GM23248 (cell line): ENCODE measurements at regions not wholly inside any gene's neighbourhood (a gene's known extent, or its start where the extent isn't known, plus 50 kb on each side); places are given as distances from the start of the nearest gene placed in this dataset.
"Not testable (repeated sequence)": the region's sequence is repeated elsewhere in the genome, so short reads cannot be mapped to it uniquely, and the experiment has no call there.

ENCODE experiments used
- DNase-seq: peaks from one replicate; pipeline ENCODE4 v3.0.0-alpha.2; 2015
- H2AFZ ChIP-seq: fragments of 200-600 bp; sonication (generic); 2 replicates; pipeline ENCODE4 v1.6.1; 2016; ENCODE audit warnings: antibody characterized with exemption
- H3F3A ChIP-seq: fragments of 200-600 bp; sonication (generic); 2 replicates; pipeline ENCODE4 v1.6.1; 2016; ENCODE audit warnings: mild to moderate bottlenecking, antibody characterized with exemption, mixed run types; ENCODE audit not compliant: insufficient read depth
- H3K27ac ChIP-seq: fragments of 200-600 bp; sonication (generic); 2 replicates; pipeline ENCODE4 v1.5.1; 2016; ENCODE audit warnings: mild to moderate bottlenecking
- H3K27me3 ChIP-seq: fragments of 200-600 bp; sonication (generic); replicated peaks from 2 replicates; pipeline ENCODE4 v1.6.1; 2016; ENCODE audit warnings: mild to moderate bottlenecking; ENCODE audit not compliant: insufficient read depth
- H3K36me3 ChIP-seq: fragments of 200-600 bp; sonication (generic); 2 replicates; pipeline ENCODE4 v1.6.1; 2016; ENCODE audit warnings: low read depth, mild to moderate bottlenecking
- H3K4me1 ChIP-seq: fragments of 200-600 bp; sonication (generic); 2 replicates; pipeline ENCODE4 v1.6.1; 2016; ENCODE audit warnings: mild to moderate bottlenecking; ENCODE audit not compliant: insufficient read depth
- H3K4me2 ChIP-seq: fragments of 200-600 bp; sonication (generic); one replicate; pipeline ENCODE4 v1.6.1; 2016; ENCODE audit warnings: mild to moderate bottlenecking; ENCODE audit not compliant: unreplicated experiment
- H3K4me3 ChIP-seq: fragments of 200-600 bp; sonication (generic); 2 replicates; pipeline ENCODE4 v1.5.1; 2016; ENCODE audit warnings: mild to moderate bottlenecking
- H3K79me2 ChIP-seq: fragments of 200-600 bp; sonication (generic); 2 replicates; pipeline ENCODE4 v1.6.1; 2016; ENCODE audit warnings: mild to moderate bottlenecking; ENCODE audit not compliant: insufficient read depth
- H3K9ac ChIP-seq: fragments of 200-600 bp; sonication (generic); 2 replicates; pipeline ENCODE4 v1.6.1; 2016; ENCODE audit warnings: mild to moderate bottlenecking
- H3K9me2 ChIP-seq: fragments of 200-600 bp; sonication (generic); 2 replicates; pipeline ENCODE4 v1.6.1; 2016; ENCODE audit warnings: mixed run types, mild to moderate bottlenecking, moderate library complexity; ENCODE audit not compliant: insufficient read depth
- H3K9me3 ChIP-seq: fragments of 200-600 bp; sonication (generic); one replicate; pipeline ENCODE4 v1.6.1; 2017; ENCODE audit warnings: low read depth
- H4K20me1 ChIP-seq: fragments of 200-600 bp; sonication (generic); 2 replicates; pipeline ENCODE4 v1.6.0; 2016; ENCODE audit not compliant: insufficient read depth
- EZH2 ChIP-seq: fragments of 200-600 bp; sonication (generic); IDR thresholded peaks from 2 replicates; pipeline ENCODE4 v1.6.1; 2018; ENCODE audit warnings: antibody characterized with exemption, mild to moderate bottlenecking; ENCODE audit not compliant: insufficient read depth, poor library complexity, severe bottlenecking
- EZH2phosphoT487 ChIP-seq: fragments of 200-600 bp; sonication (generic); IDR thresholded peaks from 2 replicates; pipeline ENCODE4 v1.6.1; 2018; ENCODE audit warnings: antibody characterized with exemption, moderate library complexity, mild to moderate bottlenecking, low read depth; ENCODE audit not compliant: insufficient read depth
- WGBS, 2 experiments: methylation state at CpG; one replicate each; pipeline ENCODE4 v1.1.6; 2015 to 2017; ENCODE audit warnings: low lambda C conversion rate in 2 of 2, low coverage in 1 of 2; ENCODE audit errors: missing lambda C conversion rate in 2 of 2; 5-methylcytosine and 5-hydroxymethylcytosine counted together
- in situ Hi-C: fragments of 300-500 bp; cut with MboI; formaldehyde crosslinking; loops from 2 replicates; pipeline ENCODE4 v1.15.0; 2020

- no peak for TF ChIP-seq EZH2
- TF ChIP-seq EZH2phosphoT487 = no peak
- no peak overlapping the region for H3K9ac ChIP-seq
- 2 to 9% methylated on average over 2 of the region's 2 CpGs for WGBS, 2 experiments
- no peaks in the 10 kb centered on the region for H3F3A ChIP-seq
- H3K27me3 ChIP-seq = no peaks in the 10 kb centered on the region
- no peaks in the 10 kb centered on the region for H3K9me2 ChIP-seq
- no peaks in the 10 kb centered on the region for H4K20me1 ChIP-seq
- no peak overlapping the region for H3K4me3 ChIP-seq
- in situ Hi-C loops = no loop called here
- H3K79me2 ChIP-seq = no peaks in the 10 kb centered on the region
- no peak overlapping the region for H3K27ac ChIP-seq
- no peak overlapping the region for H2AFZ ChIP-seq
- H3K36me3 ChIP-seq = no peaks in the 10 kb centered on the region
- no peaks in the 10 kb centered on the region for H3K9me3 ChIP-seq
- no peak overlapping the region for H3K4me2 ChIP-seq
- no peaks in the 10 kb centered on the region for H3K4me1 ChIP-seq
- DNase-seq = no peak
These were observed 70.4 kb downstream of the TDRD15 start for GRCh38 chr2:21194147-21194546.

- H3K79me2 ChIP-seq = no peaks in the 10 kb centered on the region
- DNase-seq = no peak
- no peaks in the 10 kb centered on the region for H3K9me2 ChIP-seq
- H3K4me3 ChIP-seq = no peak overlapping the region
- no peaks in the 10 kb centered on the region for H4K20me1 ChIP-seq
- no peaks in the 10 kb centered on the region for H3K27me3 ChIP-seq
- H3K4me2 ChIP-seq = no peak overlapping the region
- no peak overlapping the region for H3K9ac ChIP-seq
- H3K9me3 ChIP-seq = no peaks in the 10 kb centered on the region
- H2AFZ ChIP-seq = no peak overlapping the region
- in situ Hi-C loops = no loop called here
- 39 to 56% methylated on average over 2 of the region's 2 CpGs for WGBS, 2 experiments
- H3K36me3 ChIP-seq = no peaks in the 10 kb centered on the region
- TF ChIP-seq EZH2phosphoT487 = no peak
- H3K27ac ChIP-seq = no peak overlapping the region
- H3F3A ChIP-seq = no peaks in the 10 kb centered on the region
- H3K4me1 ChIP-seq = no peaks in the 10 kb centered on the region
These were observed 71.1 kb downstream of the TDRD15 start for GRCh38 chr2:21194858-21195271.

DNA sequence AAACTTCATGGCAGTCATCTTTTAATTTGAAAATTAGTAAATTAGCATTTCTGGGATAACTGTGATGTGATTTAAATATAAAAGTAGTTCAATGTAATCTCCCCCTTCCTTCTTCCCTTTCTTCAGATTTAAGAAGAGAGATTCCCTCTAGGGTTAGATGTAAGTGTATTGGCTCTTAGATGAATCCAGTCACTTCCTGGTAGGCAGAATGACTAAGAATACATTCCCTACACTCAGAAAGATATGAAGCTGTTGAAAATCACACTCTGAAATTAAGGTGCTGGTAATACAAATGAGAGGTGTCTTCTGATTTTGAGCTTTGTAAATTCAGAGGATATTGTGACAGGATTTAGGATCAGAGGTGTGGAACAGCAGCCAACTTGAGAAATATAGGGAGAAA is 71.6 kb downstream of the TDRD15 start:
- no peak overlapping the region for H3K4me2 ChIP-seq
- H2AFZ ChIP-seq = no peak overlapping the region
- H3K4me3 ChIP-seq = no peak overlapping the region
- no peak overlapping the region for H3K27ac ChIP-seq
- no peaks in the 10 kb centered on the region for H4K20me1 ChIP-seq
- H3K27me3 ChIP-seq = no peaks in the 10 kb centered on the region
- no peaks in the 10 kb centered on the region for H3K4me1 ChIP-seq
- H3K36me3 ChIP-seq = no peaks in the 10 kb centered on the region
- in situ Hi-C loops = no loop called here
- H3F3A ChIP-seq = no peaks in the 10 kb centered on the region
- no peaks in the 10 kb centered on the region for H3K9me2 ChIP-seq
- H3K79me2 ChIP-seq = no peaks in the 10 kb centered on the region
- TF ChIP-seq EZH2phosphoT487 = no peak
- no peaks in the 10 kb centered on the region for H3K9me3 ChIP-seq
- no peak for DNase-seq
- H3K9ac ChIP-seq = no peak overlapping the region

- in situ Hi-C loops = no loop called here
These were observed 74.9 kb downstream of the TDRD15 start for GRCh38 chr2:21198637-21199036.

DNA sequence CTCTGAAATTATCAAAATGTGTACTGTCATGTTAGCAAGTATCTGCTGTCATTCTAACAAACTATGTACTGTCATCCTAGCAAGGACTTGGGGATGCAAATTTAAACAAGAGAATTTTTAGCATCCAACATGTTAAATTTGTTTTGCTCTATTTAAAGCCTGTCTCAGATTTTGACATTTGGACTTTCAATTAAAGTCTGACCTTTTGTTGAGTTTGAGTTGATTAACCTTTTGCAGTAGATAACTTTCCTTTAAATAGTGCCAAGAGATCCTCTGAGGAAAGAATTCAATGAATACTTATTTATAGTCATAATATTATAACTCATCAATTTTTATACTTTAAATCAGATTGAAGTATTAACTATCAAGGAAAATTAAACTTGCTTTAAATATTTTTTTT is 80.2 kb downstream of the TDRD15 start:
- Histone ChIP-seq H3K27me3 (no peaks in the 10 kb centered on the region), H3K4me1 (no peaks in the 10 kb centered on the region), H3K9me3 (no peaks in the 10 kb centered on the region), H2AFZ (no peak overlapping the region), H3K79me2 (no peaks in the 10 kb centered on the region), H3K4me2 (no peak overlapping the region), H3K4me3 (no peak overlapping the region), H3K9me2 (no peaks in the 10 kb centered on the region), H3K9ac (no peak overlapping the region), H3K36me3 (no peaks in the 10 kb centered on the region), H3F3A (no peaks in the 10 kb centered on the region), H4K20me1 (no peaks in the 10 kb centered on the region), H3K27ac (no peak overlapping the region)
- TF ChIP-seq EZH2phosphoT487 (no peak), EZH2 (no peak)
- in situ Hi-C loops = no loop called here
- DNase-seq = no peak

More at GRCh38 chr2:21198637-21199036, 74.9 kb downstream of the TDRD15 start:
- Histone ChIP-seq H3K27me3 (no peaks in the 10 kb centered on the region), H3K4me3 (no peak overlapping the region), H2AFZ (no peak overlapping the region), H3K4me1 (no peaks in the 10 kb centered on the region), H3K27ac (no peak overlapping the region), H3F3A (no peaks in the 10 kb centered on the region), H3K79me2 (no peaks in the 10 kb centered on the region), H3K36me3 (no peaks in the 10 kb centered on the region), H3K9me2 (no peaks in the 10 kb centered on the region), H3K9me3 (no peaks in the 10 kb centered on the region), H4K20me1 (no peaks in the 10 kb centered on the region), H3K9ac (no peak overlapping the region), H3K4me2 (no peak overlapping the region)
- 32 to 34% methylated on average over 5 of the region's 5 CpGs for WGBS, 2 experiments
- no peak for DNase-seq
- TF ChIP-seq EZH2 (no peak), EZH2phosphoT487 (no peak)

GRCh38 chr2:21214085-21214484 is 90.3 kb downstream of the TDRD15 start:
- in situ Hi-C loops, H3K4me2 ChIP-seq, DNase-seq, H3K9ac ChIP-seq, H4K20me1 ChIP-seq, H3K27ac ChIP-seq, H2AFZ ChIP-seq, H3F3A ChIP-seq, H3K36me3 ChIP-seq, H3K4me1 ChIP-seq, H3K79me2 ChIP-seq, H3K27me3 ChIP-seq, H3K9me3 ChIP-seq, H3K4me3 ChIP-seq, H3K9me2 ChIP-seq: not testable (repeated sequence)
- 61 to 63% methylated on average over 10 of the region's 10 CpGs for WGBS, 2 experiments
